Spleen (tissue), 11 donors: ENCODE measurements at regions not wholly inside any gene's neighbourhood (a gene's known extent, or its start where the extent isn't known, plus 50 kb on each side); places are given as distances from the start of the nearest gene placed in this dataset.

Source experiments
- DNase-seq: peaks from one replicate; pipeline ENCODE4 v3.0.0-alpha.2; 2020
- H3K27ac ChIP-seq, 8 donors: fragments of 200-600 bp; sonication (generic) in 7 of 8; 1 replicate in 4 of 8; 2 replicates in 4 of 8; pipeline versions ENCODE4 v1.5.0 to v1.8.0; 2016 to 2021; ENCODE audit warnings: inconsistent platforms in 4 of 8, mild to moderate bottlenecking in 4 of 8, moderate library complexity in 1 of 8
- H3K27me3 ChIP-seq, 7 donors: fragments of 200-600 bp; sonication (generic) in 6 of 7; replicated peaks in 1 of 7; 1 replicate in 4 of 7; 2 replicates in 3 of 7; pipeline versions ENCODE4 v1.5.0 to v1.8.0; 2016 to 2021; ENCODE audit warnings: inconsistent platforms in 3 of 7, mild to moderate bottlenecking in 1 of 7
- H3K36me3 ChIP-seq, 6 donors: fragments of 200-600 bp; sonication (generic) in 5 of 6; 1 replicate in 4 of 6; 2 replicates in 2 of 6; pipeline versions ENCODE4 v1.5.0 to v1.8.0; 2016 to 2021; ENCODE audit warnings: inconsistent platforms in 2 of 6
- H3K4me1 ChIP-seq, 6 donors: fragments of 200-600 bp; sonication (generic) in 5 of 6; 1 replicate in 3 of 6; 2 replicates in 3 of 6; pipeline versions ENCODE4 v1.5.0 to v1.8.0; 2016 to 2021; ENCODE audit warnings: inconsistent platforms in 3 of 6
- H3K4me3 ChIP-seq, 8 donors: fragments of 200-600 bp; sonication (generic) in 7 of 8; 1 replicate in 4 of 8; 2 replicates in 4 of 8; pipeline versions ENCODE4 v1.5.0 to v1.8.0; 2016 to 2021; ENCODE audit warnings: inconsistent platforms in 4 of 8, mild to moderate bottlenecking in 4 of 8, moderate library complexity in 2 of 8
- H3K9me3 ChIP-seq, 8 donors: fragments of 200-600 bp; sonication (generic) in 7 of 8; 1 replicate in 4 of 8; 2 replicates in 4 of 8; pipeline versions ENCODE4 v1.5.0 to v1.8.0; 2016 to 2021; ENCODE audit warnings: inconsistent platforms in 4 of 8
- POLR2A ChIP-seq, 3 donors: fragments of 450-650 bp; IDR thresholded peaks; one replicate each; pipeline ENCODE4 v1.5.1; 2017; ENCODE audit warnings: antibody characterized with exemption in 3 of 3, mild to moderate bottlenecking in 1 of 3
- POLR2AphosphoS5 ChIP-seq, 3 donors: sonication (generic); formaldehyde crosslinking; IDR thresholded peaks; one replicate each; pipeline ENCODE4 v1.5.1; 2017; ENCODE audit warnings: antibody characterized with exemption in 3 of 3
- WGBS, 5 donors: extraction: QIAGEN DNeasy Blood & Tissue Kit in 3 of 5; methylation state at CpG; one replicate each; pipeline versions ENCODE4 v1.1.5 to v1.1.7; 2013 to 2018; 5-methylcytosine and 5-hydroxymethylcytosine counted together
- intact Hi-C: fragments of 100-400 bp; cut with DNase I; formaldehyde crosslinking; loops from one replicate; pipeline ENCODE4 v1.15.0; 2023; ENCODE audit warnings: low total_unique reads
- TF ChIP-seq, protein P1 (sequence below), 11 experiments: fragments of 200-600 bp in 7 of 11; fragments of 450-650 bp in 4 of 11; sonication (generic) in 4 of 11; IDR thresholded peaks in 8 of 11; conservative IDR thresholded peaks in 3 of 11; 1 replicate in 7 of 11; 2 replicates in 4 of 11; pipeline versions ENCODE4 v1.4.0 to v1.8.0; 2016 to 2021; ENCODE audit warnings: antibody characterized with exemption in 11 of 11, inconsistent platforms in 4 of 11, mild to moderate bottlenecking in 1 of 11
- donor health status: healthy with polysubstance abuse.
- donor health status: DM: no; HTN: no; CAD: no; lungs with moderate emphysema.
- donor health status: DM: no; HTN: no; CAD: no.
- donor health status: Bipolar disorder and iron deficiency.
- donor health status: healthy.
- donor health status: DM: no; HTN: no; CAD: no.
- donor health status: DM: yes; HTN: yes; CAD: no.

DNA sequence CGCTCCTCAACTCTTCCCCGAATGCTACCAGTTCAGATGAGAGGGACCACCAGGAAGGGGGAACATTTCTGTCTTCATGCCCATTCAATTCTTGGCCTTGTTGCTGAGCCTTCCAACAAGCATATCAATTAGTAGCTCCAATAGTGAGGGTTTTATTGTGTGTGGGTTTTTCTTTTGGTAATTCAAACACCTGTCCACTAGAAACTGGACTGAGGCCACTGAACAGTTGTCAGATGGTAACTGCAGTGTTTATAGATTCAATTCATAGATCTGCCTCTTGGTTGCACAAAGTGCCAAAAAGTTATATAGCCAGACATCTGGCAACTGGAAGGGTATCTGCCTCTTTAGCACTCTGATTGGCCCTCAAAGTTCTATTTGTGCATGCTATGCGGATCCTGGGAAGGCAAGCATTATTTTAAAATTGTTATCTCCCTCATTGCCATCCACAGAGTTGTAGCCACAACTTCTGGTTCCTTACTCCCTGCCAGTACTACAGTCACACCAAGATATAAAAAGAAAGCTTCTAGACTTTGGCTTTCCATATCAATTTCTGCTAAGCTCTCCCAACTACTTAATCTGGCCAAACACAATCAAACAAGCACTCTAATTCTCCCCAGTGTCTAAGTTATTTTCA lies 83.3 kb upstream of the ZNF521 start:
- intact Hi-C loops, result no loop called here
- TF ChIP-seq POLR2AphosphoS5 (IDR thresholded peaks at IDR 0.05) (no peak), POLR2A (IDR thresholded peaks at IDR 0.05) (no peak)
- TF ChIP-seq, protein P1, sequence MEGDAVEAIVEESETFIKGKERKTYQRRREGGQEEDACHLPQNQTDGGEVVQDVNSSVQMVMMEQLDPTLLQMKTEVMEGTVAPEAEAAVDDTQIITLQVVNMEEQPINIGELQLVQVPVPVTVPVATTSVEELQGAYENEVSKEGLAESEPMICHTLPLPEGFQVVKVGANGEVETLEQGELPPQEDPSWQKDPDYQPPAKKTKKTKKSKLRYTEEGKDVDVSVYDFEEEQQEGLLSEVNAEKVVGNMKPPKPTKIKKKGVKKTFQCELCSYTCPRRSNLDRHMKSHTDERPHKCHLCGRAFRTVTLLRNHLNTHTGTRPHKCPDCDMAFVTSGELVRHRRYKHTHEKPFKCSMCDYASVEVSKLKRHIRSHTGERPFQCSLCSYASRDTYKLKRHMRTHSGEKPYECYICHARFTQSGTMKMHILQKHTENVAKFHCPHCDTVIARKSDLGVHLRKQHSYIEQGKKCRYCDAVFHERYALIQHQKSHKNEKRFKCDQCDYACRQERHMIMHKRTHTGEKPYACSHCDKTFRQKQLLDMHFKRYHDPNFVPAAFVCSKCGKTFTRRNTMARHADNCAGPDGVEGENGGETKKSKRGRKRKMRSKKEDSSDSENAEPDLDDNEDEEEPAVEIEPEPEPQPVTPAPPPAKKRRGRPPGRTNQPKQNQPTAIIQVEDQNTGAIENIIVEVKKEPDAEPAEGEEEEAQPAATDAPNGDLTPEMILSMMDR (IDR thresholded peaks at IDR 0.05 in 8 of 11, conservative IDR thresholded peaks at IDR 0.05 in 3 of 11), result no peak
- Histone ChIP-seq H3K4me3 (no peak overlapping the region), H3K4me1 (no peaks in the 10 kb centered on the region), H3K27me3 (no peaks in the 10 kb centered on the region), H3K9me3 (no peaks in the 10 kb centered on the region), H3K36me3 (no peaks in the 10 kb centered on the region), H3K27ac (no peak overlapping the region)
- no peak for DNase-seq
- WGBS, 5 donors, result 88 to 99% (median 97%) methylated on average over 3 of the region's 3 CpGs

DNA sequence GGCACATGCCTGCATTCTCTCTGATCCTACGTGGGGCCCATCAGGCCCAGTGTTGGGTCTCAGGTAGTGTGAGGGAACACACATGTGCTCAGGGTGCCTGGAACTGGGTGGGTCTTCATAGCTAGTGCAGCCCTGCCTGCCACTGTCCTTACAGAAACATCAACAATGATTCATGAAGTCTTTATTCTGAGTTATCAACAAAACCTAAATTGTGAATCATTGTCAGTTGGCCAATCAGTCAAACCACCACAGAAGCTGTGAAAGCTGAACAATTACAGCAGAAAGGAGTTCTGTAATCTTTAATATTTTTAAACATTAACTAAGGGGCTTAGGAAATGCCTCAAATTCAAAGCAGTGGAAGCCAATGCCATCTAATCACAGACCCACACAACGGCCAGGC lies 82.8 kb upstream of the ZNF521 start:
- H3K36me3 ChIP-seq, result no peaks in the 10 kb centered on the region
- no peak overlapping the region for H3K27ac ChIP-seq
- TF ChIP-seq POLR2AphosphoS5 (IDR thresholded peaks at IDR 0.05), result no peak
- no peak for TF ChIP-seq POLR2A (IDR thresholded peaks at IDR 0.05)
- TF ChIP-seq, protein P1 (IDR thresholded peaks at IDR 0.05 in 8 of 11, conservative IDR thresholded peaks at IDR 0.05 in 3 of 11), result no peak
- 82 to 97% (median 87%) methylated on average over 2 of the region's 2 CpGs for WGBS, 5 donors
- H3K4me3 ChIP-seq, result no peak overlapping the region
- no peaks in the 10 kb centered on the region for H3K4me1 ChIP-seq
- no peaks in the 10 kb centered on the region for H3K27me3 ChIP-seq
- DNase-seq, result no peak
- no peaks in the 10 kb centered on the region for H3K9me3 ChIP-seq
- intact Hi-C loops, result no loop called here

DNA sequence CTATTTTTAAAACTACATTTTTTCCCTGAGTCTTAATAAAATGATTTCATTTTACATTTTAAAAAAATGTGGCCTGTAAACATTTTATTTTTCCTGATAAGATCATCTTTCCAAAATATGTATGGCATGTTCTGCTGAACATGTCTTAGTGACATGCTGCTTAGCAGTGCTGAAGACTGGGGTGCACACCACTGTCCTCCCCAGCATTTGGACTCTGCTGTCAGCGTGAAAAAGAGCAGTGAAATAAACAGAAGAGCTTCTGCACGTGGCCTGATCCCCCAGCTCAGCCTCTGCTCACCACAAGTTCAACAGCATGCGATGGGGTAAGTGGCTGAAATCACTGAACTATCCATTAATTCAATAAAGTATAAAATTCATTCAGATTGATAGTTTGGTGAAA lies 81.6 kb upstream of the ZNF521 start:
- WGBS, 5 donors, result 51 to 88% (median 76%) methylated on average over 3 of the region's 3 CpGs
- Histone ChIP-seq H3K4me3 (no peak overlapping the region), H3K27ac (no peak overlapping the region), H3K9me3 (no peaks in the 10 kb centered on the region), H3K36me3 (no peaks in the 10 kb centered on the region), H3K4me1 (no peaks in the 10 kb centered on the region), H3K27me3 (no peaks in the 10 kb centered on the region)
- TF ChIP-seq, protein P1 (IDR thresholded peaks at IDR 0.05 in 8 of 11, conservative IDR thresholded peaks at IDR 0.05 in 3 of 11), result no peak
- TF ChIP-seq POLR2A (IDR thresholded peaks at IDR 0.05) (no peak), POLR2AphosphoS5 (IDR thresholded peaks at IDR 0.05) (no peak)
- no peak for DNase-seq
- intact Hi-C loops, result no loop called here

DNA sequence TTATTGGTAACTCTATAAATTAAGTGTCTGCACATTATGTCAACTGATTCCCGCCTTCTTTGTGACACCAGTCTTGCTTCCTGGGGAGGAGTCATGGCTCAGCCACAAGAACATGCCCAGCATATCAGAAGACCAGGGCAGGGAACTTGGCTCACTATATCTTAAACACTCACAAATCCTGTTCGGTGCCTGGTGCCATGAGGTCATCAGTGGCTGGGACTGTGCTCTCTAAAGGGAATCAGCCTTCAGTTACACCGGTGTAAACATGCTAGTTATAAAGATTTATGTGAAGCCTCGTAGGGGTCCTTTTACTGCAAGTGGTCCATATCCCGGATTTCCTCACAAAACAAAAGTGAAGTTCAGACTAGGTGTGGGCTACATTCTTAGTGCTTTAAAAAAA lies 73.1 kb upstream of the ZNF521 start:
- no peaks in the 10 kb centered on the region for H3K36me3 ChIP-seq
- intact Hi-C loops, result no loop called here
- no peak for TF ChIP-seq POLR2A (IDR thresholded peaks at IDR 0.05)
- TF ChIP-seq, protein P1 (IDR thresholded peaks at IDR 0.05 in 8 of 11, conservative IDR thresholded peaks at IDR 0.05 in 3 of 11), result no peak
- no peak for TF ChIP-seq POLR2AphosphoS5 (IDR thresholded peaks at IDR 0.05)
- DNase-seq, result no peak
- WGBS, 5 donors, result 28 to 45% (median 38%) methylated on average over 5 of the region's 5 CpGs
- no peak overlapping the region for H3K4me3 ChIP-seq
- no peak overlapping the region for H3K27ac ChIP-seq
- peaks cover 0 to 9% (median 6%) of the 10 kb centered on the region in 8 donors for H3K9me3 ChIP-seq
- H3K4me1 ChIP-seq, result no peaks in the 10 kb centered on the region
- H3K27me3 ChIP-seq, result no peaks in the 10 kb centered on the region
